ENCODE measurements at regions not wholly inside any gene's neighbourhood (a gene's known extent, or its start where the extent isn't known, plus 50 kb on each side); places are given as distances from the start of the nearest gene placed in this dataset.
"Not testable (repeated sequence)": the region's sequence is repeated elsewhere in the genome, so short reads cannot be mapped to it uniquely, and the experiment has no call there.

- Histone ChIP-seq H3K27me3 (replicated peaks) (no peaks in the 10 kb centered on the region), H3K27ac (no peak overlapping the region), H3K4me3 (ENCODE audit: low read depth, low read length) (no peak overlapping the region), H3K36me3 (replicated peaks) (no peaks in the 10 kb centered on the region)
- TF ChIP-seq CTCF (IDR thresholded peaks at IDR 0.05; ENCODE audit: low read depth, low read length, missing control alignments): no peak
- no peak for DNase-seq
- in situ Hi-C loops (cut with HindIII; ENCODE audit: low pct_ligation_motif_present, low sequenced_read_pairs): no loop called here
These were observed 64.0 kb downstream of the GPRASP3 start for GRCh38 chrX:102784550-102784949.

GRCh38 chrX:102787283-102787682 lies 66.7 kb downstream of the GPRASP3 start:
- no peak for TF ChIP-seq CTCF (IDR thresholded peaks at IDR 0.05; ENCODE audit: low read depth, low read length, missing control alignments)
- Histone ChIP-seq H3K27me3 (replicated peaks) (no peaks in the 10 kb centered on the region), H3K27ac (no peak overlapping the region), H3K4me3 (ENCODE audit: low read depth, low read length) (no peak overlapping the region), H3K36me3 (replicated peaks) (no peaks in the 10 kb centered on the region)
- in situ Hi-C loops (cut with HindIII; ENCODE audit: low pct_ligation_motif_present, low sequenced_read_pairs): no loop called here
- DNase-seq: no peak

- no peak for DNase-seq
- Histone ChIP-seq H3K4me3 (ENCODE audit: low read depth, low read length) (no peak overlapping the region), H3K27ac (no peak overlapping the region), H3K36me3 (replicated peaks) (no peaks in the 10 kb centered on the region), H3K27me3 (replicated peaks) (no peaks in the 10 kb centered on the region)
- TF ChIP-seq CTCF (IDR thresholded peaks at IDR 0.05; ENCODE audit: low read depth, low read length, missing control alignments): no peak
- in situ Hi-C loops (cut with HindIII; ENCODE audit: low pct_ligation_motif_present, low sequenced_read_pairs): no loop called here
These were observed 87.8 kb downstream of the GPRASP3 start for GRCh38 chrX:102808336-102808735.

- H3K4me3 ChIP-seq (ENCODE audit: low read depth, low read length); H3K27me3 ChIP-seq (replicated peaks); H3K27ac ChIP-seq; DNase-seq; in situ Hi-C loops (cut with HindIII; ENCODE audit: low pct_ligation_motif_present, low sequenced_read_pairs); H3K36me3 ChIP-seq (replicated peaks): not testable (repeated sequence)
These were observed 97.7 kb downstream of the GPRASP3 start for GRCh38 chrX:102818269-102818668.

GRCh38 chrX:102832661-102833060 lies 104.4 kb upstream of the RAB40AL start:
- H3K27ac ChIP-seq: peak overlapping the region; percentile 14
- DNase-seq: peak; percentile 73
- in situ Hi-C loops (cut with HindIII; ENCODE audit: low pct_ligation_motif_present, low sequenced_read_pairs): no loop called here

GRCh38 chrX:102833136-102833535 lies 103.9 kb upstream of the RAB40AL start:
- DNase-seq: peak; percentile 18
- Histone ChIP-seq H3K27ac (peak overlapping the region; percentile 7), H3K4me3 (ENCODE audit: low read depth, low read length) (no peak overlapping the region), H3K27me3 (replicated peaks) (no peaks in the 10 kb centered on the region), H3K36me3 (replicated peaks) (no peaks in the 10 kb centered on the region)
- in situ Hi-C loops (cut with HindIII; ENCODE audit: low pct_ligation_motif_present, low sequenced_read_pairs): no loop called here
- TF ChIP-seq CTCF (IDR thresholded peaks at IDR 0.05; ENCODE audit: low read depth, low read length, missing control alignments): no peak

More at GRCh38 chrX:102832661-102833060, 104.4 kb upstream of the RAB40AL start:
- Histone ChIP-seq H3K36me3 (replicated peaks) (no peaks in the 10 kb centered on the region), H3K4me3 (ENCODE audit: low read depth, low read length) (no peak overlapping the region), H3K27me3 (replicated peaks) (no peaks in the 10 kb centered on the region)
- no peak for TF ChIP-seq CTCF (IDR thresholded peaks at IDR 0.05; ENCODE audit: low read depth, low read length, missing control alignments)

All from brain microvascular endothelial cell (primary cell).